HEK293T (cell line): ENCODE measurements at regions not wholly inside any gene's neighbourhood (a gene's known extent, or its start where the extent isn't known, plus 50 kb on each side); places are given as distances from the start of the nearest gene placed in this dataset.

Source experiments
- CTCF ChIA-PET: fragments of 350-600 bp; formaldehyde crosslinking; extraction: SDS; loops from one replicate; lab custom pipeline; 2021; ENCODE audit warnings: antibody characterized with exemption, inconsistent platforms; lab: Yijun Ruan, JAX
- POLR2A ChIA-PET: fragments of 350-600 bp; formaldehyde crosslinking; extraction: SDS; loops from one replicate; lab custom pipeline; 2020; ENCODE audit warnings: antibody characterized with exemption, inconsistent platforms; lab: Yijun Ruan, JAX
- DNase-seq: peaks from one replicate; pipeline ENCODE4 v3.0.0; 2012; ENCODE audit warnings: mixed read lengths; ENCODE audit errors: extremely low spot score
- ARNT ChIP-seq: fragments of 450-650 bp; IDR thresholded peaks from 2 replicates; pipeline ENCODE4 v1.6.1; 2017; ENCODE audit warnings: mild to moderate bottlenecking
- BHLHE40 ChIP-seq: fragments of 450-650 bp; IDR thresholded peaks from 2 replicates; pipeline ENCODE4 v1.6.1; 2016; ENCODE audit warnings: mild to moderate bottlenecking, moderate library complexity, borderline replicate concordance
- CTBP1 ChIP-seq: fragments of 450-650 bp; IDR thresholded peaks from 2 replicates; pipeline ENCODE4 v1.6.1; 2016; ENCODE audit warnings: borderline replicate concordance
- ELF4 ChIP-seq: fragments of 450-650 bp; IDR thresholded peaks from 2 replicates; pipeline ENCODE4 v1.6.1; 2017; ENCODE audit warnings: antibody characterized with exemption
- FOXK2 ChIP-seq: fragments of 450-650 bp; IDR thresholded peaks from 2 replicates; pipeline ENCODE4 v1.6.1; 2016; ENCODE audit warnings: mild to moderate bottlenecking
- FOXM1 ChIP-seq: fragments of 450-650 bp; IDR thresholded peaks from 2 replicates; pipeline ENCODE4 v1.6.1; 2017; ENCODE audit warnings: mild to moderate bottlenecking, borderline replicate concordance
- HDGF ChIP-seq: fragments of 450-650 bp; IDR thresholded peaks from 2 replicates; pipeline ENCODE4 v1.6.1; 2017; ENCODE audit warnings: antibody characterized with exemption, borderline replicate concordance
- L3MBTL2 ChIP-seq: fragments of 450-650 bp; conservative IDR thresholded peaks from 2 replicates; pipeline ENCODE4 v1.6.1; 2016; ENCODE audit warnings: mild to moderate bottlenecking
- LEF1 ChIP-seq: fragments of 450-650 bp; IDR thresholded peaks from 2 replicates; pipeline ENCODE4 v1.6.1; 2017; ENCODE audit warnings: mild to moderate bottlenecking, borderline replicate concordance
- NFRKB ChIP-seq: fragments of 450-650 bp; IDR thresholded peaks from 2 replicates; pipeline ENCODE4 v1.6.1; 2016; ENCODE audit warnings: mild to moderate bottlenecking, moderate library complexity
- SP1 ChIP-seq: fragments of 450-650 bp; IDR thresholded peaks from 2 replicates; pipeline ENCODE4 v1.6.1; 2017
- TARDBP ChIP-seq: fragments of 450-650 bp; IDR thresholded peaks from 2 replicates; pipeline ENCODE4 v1.6.1; 2016
- ZNF384 ChIP-seq: fragments of 450-650 bp; IDR thresholded peaks from 2 replicates; pipeline ENCODE4 v1.6.1; 2016
- TF ChIP-seq, protein P1 (sequence below): fragments of 450-650 bp; IDR thresholded peaks from 2 replicates; pipeline ENCODE4 v1.6.1; 2016

DNA sequence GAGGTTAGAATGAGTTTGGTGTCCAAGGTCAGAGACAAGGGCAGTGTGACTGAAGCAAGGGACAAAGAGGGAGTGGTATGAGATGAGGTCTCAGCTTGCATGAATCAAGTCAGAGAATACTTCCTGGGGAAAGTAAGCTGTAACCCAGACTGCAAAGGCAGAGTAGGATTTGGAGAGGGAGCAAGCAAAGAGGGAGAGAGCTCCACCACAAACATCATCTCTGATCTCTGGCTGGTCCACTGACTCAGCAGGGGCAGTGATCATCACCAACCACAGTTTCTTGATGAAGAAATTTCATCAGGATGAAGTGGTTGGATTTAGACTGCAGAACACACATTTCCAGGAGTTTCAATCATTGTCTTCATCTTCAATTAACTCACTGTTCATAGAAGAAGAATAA, 54.9 kb upstream of the HMGXB4 start:
- no peak for DNase-seq
- CTCF ChIA-PET = no interaction called here
- POLR2A ChIA-PET = interaction anchor here (1.4 kb wide), 1 partner anchor 25 kb away, joined by 3 read pairs; no protein-coding TSS in a partner anchor
- TF ChIP-seq ZNF384 = no peak
- TF ChIP-seq CTBP1 = no peak
- TF ChIP-seq L3MBTL2 = no peak
- TF ChIP-seq LEF1 = no peak
- TF ChIP-seq SP1 = no peak
- TF ChIP-seq HDGF = no peak
- TF ChIP-seq NFRKB = no peak
- TF ChIP-seq BHLHE40 = no peak

DNA sequence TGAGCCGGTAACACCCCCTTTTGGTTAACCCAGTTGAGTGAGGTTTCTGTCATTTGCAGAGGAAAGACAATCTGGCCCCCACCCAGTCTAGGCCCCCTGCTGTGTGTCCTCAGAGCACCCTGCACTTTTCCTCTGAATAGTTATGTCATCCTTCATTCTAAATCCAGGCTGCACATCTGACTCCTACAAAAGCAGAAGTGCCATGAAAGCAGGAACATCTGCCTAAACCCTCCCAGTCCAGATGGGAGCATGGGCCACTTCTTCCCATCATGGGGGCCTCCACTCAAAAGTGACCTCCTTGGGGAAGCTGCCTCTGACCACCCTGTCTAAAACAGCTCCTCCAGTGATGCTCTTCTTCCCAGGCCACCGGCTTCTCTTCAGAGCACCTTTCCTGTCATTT, 53.7 kb upstream of the HMGXB4 start:
- CTCF ChIA-PET = interaction anchor here (1.4 kb wide), 1 partner anchor 28 kb away, joined by 3 read pairs; no protein-coding TSS in a partner anchor

DNA sequence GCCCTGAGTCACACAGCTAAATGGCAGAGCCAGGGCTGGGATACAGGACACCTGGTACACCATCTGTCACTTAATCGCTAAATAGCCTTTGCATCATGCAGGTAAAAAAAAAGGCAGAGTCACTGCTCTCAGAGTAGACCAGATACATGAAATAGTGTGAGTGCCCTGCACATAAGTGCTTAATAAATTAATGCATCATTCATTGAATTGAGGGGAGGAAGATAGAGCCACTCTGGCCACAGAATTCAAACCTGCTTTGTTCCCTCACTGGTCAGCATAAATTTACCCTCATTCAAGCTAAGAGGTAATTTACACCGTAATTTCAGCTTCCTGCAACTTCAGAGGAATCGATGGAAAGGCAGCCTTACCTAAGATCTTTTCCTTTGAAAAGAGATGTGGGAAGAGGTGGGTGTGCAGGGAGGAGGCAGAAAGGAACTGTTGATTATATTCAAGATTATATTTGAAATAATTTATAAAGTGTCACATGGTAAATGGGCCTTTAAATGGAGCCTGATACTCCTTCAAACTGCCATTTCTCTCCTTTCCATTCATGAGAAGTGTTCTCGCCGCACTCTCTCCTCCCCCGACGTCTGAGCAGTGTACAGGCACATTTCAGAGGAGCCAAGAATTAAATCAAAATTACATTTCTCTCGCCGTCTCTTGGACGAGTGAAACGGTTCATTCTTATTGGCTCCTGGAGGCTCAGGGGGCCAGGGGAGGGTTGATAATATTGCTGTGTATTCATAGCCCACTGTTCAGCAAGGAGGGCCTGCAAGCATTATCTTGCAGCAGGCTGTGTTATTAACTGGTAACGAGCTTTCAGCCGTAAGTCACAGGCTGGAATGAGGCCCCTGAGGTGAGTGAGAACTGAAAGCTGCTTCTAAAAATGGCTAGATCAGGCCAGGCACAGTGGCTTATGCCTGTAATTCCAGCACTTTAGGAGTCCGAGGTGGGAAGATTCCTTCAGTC, 52.2 kb upstream of the HMGXB4 start:
- no peak for TF ChIP-seq ELF4
- no peak for DNase-seq
- CTCF ChIA-PET = interaction anchor here (1.4 to 1.7 kb wide), 2 partner anchors 26 kb away, joined by 3 to 11 read pairs; no protein-coding TSS in a partner anchor
- POLR2A ChIA-PET = no interaction called here

More for the DNA sequence above, 53.7 kb upstream of the HMGXB4 start:
- POLR2A ChIA-PET = no interaction called here
- DNase-seq = no peak
- no peak for TF ChIP-seq FOXM1
- no peak for TF ChIP-seq SP1
- no peak for TF ChIP-seq LEF1

DNA sequence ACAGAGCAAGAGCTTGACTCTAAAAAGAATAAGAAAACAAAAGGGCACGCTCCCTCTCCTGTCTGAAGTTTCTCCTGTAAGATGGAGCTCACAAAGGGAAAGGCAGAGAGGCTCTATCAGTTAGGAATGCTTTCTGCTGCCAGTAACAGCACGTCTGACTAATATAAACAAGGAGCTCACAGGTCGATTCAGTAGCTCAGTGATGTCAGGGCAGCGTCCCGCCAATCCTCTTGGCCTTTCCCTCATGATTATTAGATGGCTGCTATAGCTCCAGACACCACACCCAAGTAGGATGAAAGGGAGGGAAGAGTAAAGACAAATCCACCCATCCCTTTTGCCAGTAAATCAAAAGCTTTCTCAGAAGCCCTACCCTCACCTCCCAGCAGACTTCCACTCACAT, 51.3 kb upstream of the HMGXB4 start:
- POLR2A ChIA-PET = no interaction called here
- TF ChIP-seq CTBP1 = no peak
- no peak for TF ChIP-seq FOXM1
- TF ChIP-seq ARNT = no peak
- no peak for TF ChIP-seq NFRKB
- TF ChIP-seq, protein P1, sequence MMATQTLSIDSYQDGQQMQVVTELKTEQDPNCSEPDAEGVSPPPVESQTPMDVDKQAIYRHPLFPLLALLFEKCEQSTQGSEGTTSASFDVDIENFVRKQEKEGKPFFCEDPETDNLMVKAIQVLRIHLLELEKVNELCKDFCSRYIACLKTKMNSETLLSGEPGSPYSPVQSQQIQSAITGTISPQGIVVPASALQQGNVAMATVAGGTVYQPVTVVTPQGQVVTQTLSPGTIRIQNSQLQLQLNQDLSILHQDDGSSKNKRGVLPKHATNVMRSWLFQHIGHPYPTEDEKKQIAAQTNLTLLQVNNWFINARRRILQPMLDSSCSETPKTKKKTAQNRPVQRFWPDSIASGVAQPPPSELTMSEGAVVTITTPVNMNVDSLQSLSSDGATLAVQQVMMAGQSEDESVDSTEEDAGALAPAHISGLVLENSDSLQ = no peak
- no peak for TF ChIP-seq TARDBP
- no peak for TF ChIP-seq FOXK2
- no peak for DNase-seq
- CTCF ChIA-PET = interaction anchor here (0.6 to 1.7 kb wide), 2 partner anchors 26 to 352 kb away, joined by 3 to 11 read pairs; no protein-coding TSS in a partner anchor

DNA sequence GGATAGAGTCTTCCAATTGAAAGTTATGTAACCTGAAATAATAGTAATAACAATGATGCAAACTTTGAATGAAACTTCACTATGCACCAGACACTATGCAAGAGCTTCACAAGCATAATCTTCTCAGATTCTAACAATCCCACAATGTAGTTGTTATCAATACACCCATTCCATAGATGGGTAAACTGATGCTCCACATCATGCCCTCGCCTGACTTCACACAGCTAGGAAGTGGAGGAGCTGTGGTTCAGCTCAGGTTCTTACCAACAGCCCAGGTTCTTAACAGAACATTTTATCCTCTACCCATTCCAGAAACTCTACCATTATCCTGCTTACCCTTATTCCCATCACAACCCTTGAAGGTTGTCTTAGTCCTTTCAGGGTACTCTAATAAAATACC, 50.4 kb upstream of the HMGXB4 start:
- ChIA-PET CTCF (interaction anchor here (1.7 kb wide), 1 partner anchor 25 kb away, joined by 11 read pairs; no protein-coding TSS in a partner anchor), POLR2A (no interaction called here)
- DNase-seq = no peak
- TF ChIP-seq FOXM1 (no peak), CTBP1 (no peak), ELF4 (no peak), HDGF (no peak), NFRKB (no peak), LEF1 (no peak), FOXK2 (no peak), ZNF384 (no peak), SP1 (no peak), BHLHE40 (no peak), L3MBTL2 (no peak)
